8988T (cell line): ENCODE measurements at regions not wholly inside any gene's neighbourhood (a gene's known extent, or its start where the extent isn't known, plus 50 kb on each side); places are given as distances from the start of the nearest gene placed in this dataset.
A peak's percentile ranks its signal among the peaks of the same experiment; 100 is the strongest.
"Not testable (repeated sequence)": the region's sequence is repeated elsewhere in the genome, so short reads cannot be mapped to it uniquely, and the experiment has no call there.

Experiments
- DNase-seq: peaks from one replicate; pipeline ENCODE4 v3.0.0; 2011

- DNase-seq: no peak
These were observed 67.8 kb upstream of the FARP1 start for GRCh38 chr13:98075048-98075447.

DNA sequence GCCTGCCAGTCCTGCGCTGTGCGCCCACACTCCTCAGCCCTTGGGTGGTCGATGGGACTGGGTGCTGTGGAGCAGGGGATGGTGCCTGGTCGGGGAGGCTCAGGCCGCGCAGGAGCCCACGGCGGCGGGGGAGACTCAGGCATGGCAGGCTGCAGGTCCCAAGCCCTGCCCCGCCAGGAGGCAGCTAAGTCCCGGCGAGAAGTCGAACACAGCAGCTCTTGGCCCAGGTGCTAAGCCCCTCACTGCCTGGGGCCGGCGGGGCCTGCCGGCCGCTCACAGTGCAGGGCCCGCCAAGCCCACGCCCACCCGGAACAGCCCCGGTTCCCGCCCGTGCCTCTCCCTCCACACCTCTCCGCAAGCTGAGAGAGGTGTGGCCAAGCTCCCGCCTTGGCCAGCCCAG, 66.6 kb upstream of the FARP1 start:
- not testable (repeated sequence) for DNase-seq

DNA sequence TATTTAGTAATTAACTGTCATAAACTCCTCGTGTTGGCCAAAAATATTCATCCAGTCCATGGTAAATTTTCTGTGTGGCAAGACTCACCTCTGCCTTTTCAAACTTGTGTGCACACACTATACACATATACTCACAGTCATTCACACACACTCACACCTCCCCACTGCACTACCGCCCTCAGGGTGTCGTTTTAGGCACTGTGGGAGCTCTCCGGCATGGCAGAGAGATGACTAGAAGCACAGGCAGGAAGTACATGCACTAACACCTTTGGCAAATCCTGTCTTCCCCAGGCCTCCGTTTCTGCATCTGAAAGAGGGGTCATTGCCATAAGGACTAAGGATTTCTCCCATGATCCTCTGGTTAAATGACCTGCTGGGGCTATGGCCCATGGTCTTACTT, 62.6 kb upstream of the FARP1 start:
- no peak for DNase-seq

DNA sequence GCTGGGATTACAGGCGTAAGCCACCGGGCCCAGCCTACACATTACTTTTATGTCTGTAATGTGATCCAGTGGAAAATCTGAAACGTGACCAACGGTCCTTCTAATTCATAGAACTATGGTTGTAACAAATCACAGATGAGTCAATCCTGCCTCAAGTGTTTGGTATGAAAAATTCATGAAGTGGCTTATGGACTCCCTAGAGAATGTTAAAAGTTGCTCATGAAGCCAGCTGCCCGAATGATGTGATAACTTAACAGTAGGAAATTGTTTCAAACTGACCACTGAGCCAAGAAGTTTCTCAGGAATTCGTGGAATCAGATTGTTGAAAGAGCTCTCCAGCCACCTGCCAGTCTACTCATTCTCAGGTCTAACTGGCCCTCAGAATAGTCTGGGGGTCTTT, 59.4 kb upstream of the FARP1 start:
- peak; percentile 14 for DNase-seq

GRCh38 chr13:98083936-98084335, 59.0 kb upstream of the FARP1 start:
- DNase-seq: no peak

DNA sequence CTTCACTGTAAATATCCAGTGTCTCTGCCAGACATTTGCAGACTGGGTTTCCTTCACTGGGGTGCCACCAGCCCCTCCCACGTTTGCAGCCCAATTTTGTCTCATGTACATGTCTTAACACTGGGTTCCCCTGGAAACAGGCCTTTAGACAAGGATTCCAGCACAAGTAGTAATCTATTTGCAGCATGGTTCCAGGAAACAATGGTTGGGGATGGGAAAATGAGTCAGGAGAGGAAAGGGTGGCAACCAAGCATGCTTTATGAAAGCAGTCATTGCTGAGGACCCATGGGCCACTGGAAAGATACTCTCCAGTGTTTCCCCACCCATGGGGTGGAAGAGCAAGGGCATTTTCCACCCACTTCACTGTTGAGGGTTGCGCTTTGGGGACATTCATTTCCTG, 53.6 kb upstream of the FARP1 start:
- DNase-seq: no peak

DNA sequence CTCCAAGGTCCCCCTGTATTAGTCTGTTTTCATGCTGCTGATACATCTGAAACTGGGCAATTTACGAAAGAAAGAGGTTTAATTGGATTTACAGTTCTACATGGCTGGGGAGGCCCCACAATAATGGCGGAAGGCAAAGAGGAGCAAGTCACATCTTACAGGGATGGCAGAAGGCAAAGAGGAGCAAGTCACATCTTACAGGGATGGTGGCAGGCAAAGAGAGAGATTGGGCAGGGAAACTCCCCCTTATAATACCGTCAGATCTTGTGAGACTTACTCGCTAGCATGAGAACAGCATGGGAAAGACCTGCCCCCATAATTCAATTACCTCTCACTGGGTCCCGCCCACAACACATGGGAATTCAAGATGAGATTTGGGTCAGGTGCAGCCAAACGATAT, 50.0 kb upstream of the FARP1 start:
- no peak for DNase-seq
